ENCODE measurements at regions not wholly inside any gene's neighbourhood (a gene's known extent, or its start where the extent isn't known, plus 50 kb on each side); places are given as distances from the start of the nearest gene placed in this dataset.

DNA sequence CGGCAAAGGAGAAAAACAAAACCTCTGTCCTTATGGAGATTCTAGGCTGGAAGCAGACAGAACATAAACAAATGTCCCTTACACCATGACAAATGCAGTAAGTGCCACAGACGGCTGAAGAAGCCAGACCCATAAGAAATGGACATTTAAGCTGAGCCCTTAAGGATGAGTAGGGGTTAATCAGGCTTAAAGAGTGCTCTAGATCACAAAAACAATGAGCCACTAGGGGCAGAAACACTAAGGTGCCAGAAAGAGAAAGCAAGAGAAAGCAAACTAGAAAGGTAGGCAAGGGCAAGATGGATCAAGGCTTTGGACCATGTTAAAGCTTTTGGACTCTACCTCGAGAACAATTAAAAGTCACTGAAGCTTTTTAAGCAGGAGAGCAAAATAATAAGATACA, 326.9 kb upstream of the WWC1 start:
- Histone ChIP-seq H3K9me2 (ENCODE audit: low read depth, low read length) (no peaks in the 10 kb centered on the region), H3K4me1 (ENCODE audit: insufficient read depth, low read length, severe bottlenecking) (no peaks in the 10 kb centered on the region), H3K9me3 (ENCODE audit: low read length) (no peaks in the 10 kb centered on the region), H3F3A (ENCODE audit: insufficient read depth, low read length) (no peaks in the 10 kb centered on the region), H3K79me2 (ENCODE audit: insufficient read depth, low read length) (no peaks in the 10 kb centered on the region), H4K20me1 (ENCODE audit: insufficient read depth, low read length) (no peaks in the 10 kb centered on the region), H3K4me3 (ENCODE audit: low read depth, low read length, poor library complexity, severe bottlenecking) (no peak overlapping the region), H3K9ac (ENCODE audit: low read length) (no peak overlapping the region), H3K4me2 (ENCODE audit: low read length) (no peak overlapping the region), H3K27ac (ENCODE audit: low read depth, low read length, poor library complexity, severe bottlenecking) (no peak overlapping the region), H3K27me3 (ENCODE audit: insufficient read depth, low read length) (no peaks in the 10 kb centered on the region), H2AFZ (ENCODE audit: low read length) (no peak overlapping the region), H3K36me3 (ENCODE audit: insufficient read depth, low read length) (no peaks in the 10 kb centered on the region)
- TF ChIP-seq, protein P1, sequence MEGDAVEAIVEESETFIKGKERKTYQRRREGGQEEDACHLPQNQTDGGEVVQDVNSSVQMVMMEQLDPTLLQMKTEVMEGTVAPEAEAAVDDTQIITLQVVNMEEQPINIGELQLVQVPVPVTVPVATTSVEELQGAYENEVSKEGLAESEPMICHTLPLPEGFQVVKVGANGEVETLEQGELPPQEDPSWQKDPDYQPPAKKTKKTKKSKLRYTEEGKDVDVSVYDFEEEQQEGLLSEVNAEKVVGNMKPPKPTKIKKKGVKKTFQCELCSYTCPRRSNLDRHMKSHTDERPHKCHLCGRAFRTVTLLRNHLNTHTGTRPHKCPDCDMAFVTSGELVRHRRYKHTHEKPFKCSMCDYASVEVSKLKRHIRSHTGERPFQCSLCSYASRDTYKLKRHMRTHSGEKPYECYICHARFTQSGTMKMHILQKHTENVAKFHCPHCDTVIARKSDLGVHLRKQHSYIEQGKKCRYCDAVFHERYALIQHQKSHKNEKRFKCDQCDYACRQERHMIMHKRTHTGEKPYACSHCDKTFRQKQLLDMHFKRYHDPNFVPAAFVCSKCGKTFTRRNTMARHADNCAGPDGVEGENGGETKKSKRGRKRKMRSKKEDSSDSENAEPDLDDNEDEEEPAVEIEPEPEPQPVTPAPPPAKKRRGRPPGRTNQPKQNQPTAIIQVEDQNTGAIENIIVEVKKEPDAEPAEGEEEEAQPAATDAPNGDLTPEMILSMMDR (IDR thresholded peaks at IDR 0.05; ENCODE audit: low read length) = peak; percentile 10; the same call in 1 of the 2 replicates
- no peak for TF ChIP-seq EZH2 (IDR thresholded peaks at IDR 0.05; ENCODE audit: borderline replicate concordance, low read length)

DNA sequence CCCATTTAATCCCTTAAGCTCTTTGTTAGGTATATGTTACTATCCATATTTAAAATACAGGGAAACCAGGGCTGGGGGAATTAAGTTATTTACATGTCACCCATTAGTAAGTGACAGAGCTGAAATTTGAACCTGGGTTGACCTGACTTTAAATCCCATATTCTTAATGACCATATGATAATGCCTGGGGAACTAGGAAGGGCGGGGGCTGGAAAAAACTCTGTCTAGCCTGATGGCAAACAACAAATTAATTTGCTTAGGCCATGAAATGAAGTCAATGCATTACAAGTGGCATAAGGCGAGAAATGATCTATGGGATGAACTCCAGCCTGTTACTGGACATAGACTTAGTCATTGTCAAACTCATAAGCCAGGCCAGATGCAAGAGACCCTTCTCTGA, 325.7 kb upstream of the WWC1 start:
- H3K9me3 ChIP-seq (ENCODE audit: low read length) = no peaks in the 10 kb centered on the region
- H2AFZ ChIP-seq (ENCODE audit: low read length) = no peak overlapping the region
- no peaks in the 10 kb centered on the region for H3K4me1 ChIP-seq (ENCODE audit: insufficient read depth, low read length, severe bottlenecking)
- no peaks in the 10 kb centered on the region for H3K27me3 ChIP-seq (ENCODE audit: insufficient read depth, low read length)
- no peak overlapping the region for H3K4me2 ChIP-seq (ENCODE audit: low read length)
- no peaks in the 10 kb centered on the region for H3K36me3 ChIP-seq (ENCODE audit: insufficient read depth, low read length)
- H3K27ac ChIP-seq (ENCODE audit: low read depth, low read length, poor library complexity, severe bottlenecking) = no peak overlapping the region
- H3K4me3 ChIP-seq (ENCODE audit: low read depth, low read length, poor library complexity, severe bottlenecking) = no peak overlapping the region
- H3K9me2 ChIP-seq (ENCODE audit: low read depth, low read length) = no peaks in the 10 kb centered on the region
- H3K9ac ChIP-seq (ENCODE audit: low read length) = no peak overlapping the region
- no peaks in the 10 kb centered on the region for H4K20me1 ChIP-seq (ENCODE audit: insufficient read depth, low read length)
- no peaks in the 10 kb centered on the region for H3K79me2 ChIP-seq (ENCODE audit: insufficient read depth, low read length)
- no peaks in the 10 kb centered on the region for H3F3A ChIP-seq (ENCODE audit: insufficient read depth, low read length)
- no peak for TF ChIP-seq EZH2 (IDR thresholded peaks at IDR 0.05; ENCODE audit: borderline replicate concordance, low read length)
- TF ChIP-seq, protein P1 (IDR thresholded peaks at IDR 0.05; ENCODE audit: low read length) = no peak

DNA sequence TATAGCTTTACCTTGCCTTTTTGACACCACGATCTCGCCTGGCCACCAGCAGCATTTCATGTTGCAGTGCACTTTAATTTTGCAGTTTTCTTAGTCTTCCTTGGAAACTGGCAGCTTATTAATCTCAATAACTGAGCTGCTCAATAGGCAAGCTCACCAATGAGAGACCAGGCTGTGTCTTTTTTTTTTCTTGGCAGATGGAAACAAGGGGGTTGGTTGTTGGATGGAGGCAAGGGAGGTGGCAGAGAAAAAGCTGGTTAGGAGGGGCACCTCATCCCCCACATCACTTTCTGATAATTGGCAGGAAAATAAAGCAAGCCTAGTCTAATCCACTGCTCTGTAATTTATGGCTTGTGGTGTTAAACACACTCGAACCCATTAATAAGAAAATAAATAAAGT, 324.5 kb upstream of the WWC1 start:
- TF ChIP-seq, protein P1 (IDR thresholded peaks at IDR 0.05; ENCODE audit: low read length) = no peak
- no peak for TF ChIP-seq EZH2 (IDR thresholded peaks at IDR 0.05; ENCODE audit: borderline replicate concordance, low read length)
- Histone ChIP-seq H3K36me3 (ENCODE audit: insufficient read depth, low read length) (no peaks in the 10 kb centered on the region), H3K4me2 (ENCODE audit: low read length) (no peak overlapping the region), H3K4me1 (ENCODE audit: insufficient read depth, low read length, severe bottlenecking) (no peaks in the 10 kb centered on the region), H4K20me1 (ENCODE audit: insufficient read depth, low read length) (no peaks in the 10 kb centered on the region), H3K9ac (ENCODE audit: low read length) (no peak overlapping the region), H3K79me2 (ENCODE audit: insufficient read depth, low read length) (no peaks in the 10 kb centered on the region), H3K9me2 (ENCODE audit: low read depth, low read length) (no peaks in the 10 kb centered on the region), H3K4me3 (ENCODE audit: low read depth, low read length, poor library complexity, severe bottlenecking) (no peak overlapping the region), H3K27ac (ENCODE audit: low read depth, low read length, poor library complexity, severe bottlenecking) (no peak overlapping the region), H3K27me3 (ENCODE audit: insufficient read depth, low read length) (no peaks in the 10 kb centered on the region), H3F3A (ENCODE audit: insufficient read depth, low read length) (no peaks in the 10 kb centered on the region), H2AFZ (ENCODE audit: low read length) (no peak overlapping the region), H3K9me3 (ENCODE audit: low read length) (no peaks in the 10 kb centered on the region)
